Upper lobe of right lung (tissue), 1 donor: ENCODE measurements at regions not wholly inside any gene's neighbourhood (a gene's known extent, or its start where the extent isn't known, plus 50 kb on each side); places are given as distances from the start of the nearest gene placed in this dataset.

Experiments
- ATAC-seq: fragments of 200-7000 bp; cut with Tn5 transposase; one replicate; pipeline ENCODE4 v1.9.1; 2020; ENCODE audit warnings: mild to moderate bottlenecking, moderate library complexity
- DNase-seq: peaks from one replicate; pipeline ENCODE4 v3.0.0-alpha.2; 2020
- H3K27ac ChIP-seq: fragments of 200-600 bp; one replicate; pipeline ENCODE4 v1.8.0; 2022
- H3K27me3 ChIP-seq: fragments of 200-600 bp; one replicate; pipeline ENCODE4 v1.8.0; 2022; ENCODE audit warnings: mild to moderate bottlenecking
- H3K36me3 ChIP-seq: fragments of 200-600 bp; one replicate; pipeline ENCODE4 v1.8.0; 2022
- H3K4me1 ChIP-seq: fragments of 200-600 bp; one replicate; pipeline ENCODE4 v1.8.0; 2022
- H3K4me3 ChIP-seq: fragments of 200-600 bp; one replicate; pipeline ENCODE4 v1.8.0; 2022; ENCODE audit warnings: mild to moderate bottlenecking
- H3K9me3 ChIP-seq: fragments of 200-600 bp; one replicate; pipeline ENCODE4 v1.8.0; 2022
- intact Hi-C: fragments of 100-400 bp; cut with DNase I; formaldehyde crosslinking; loops from one replicate; pipeline ENCODE4 v1.11.0; 2022
- TF ChIP-seq, protein P1 (sequence below): fragments of 200-600 bp; IDR thresholded peaks from one replicate; pipeline ENCODE4 v1.8.0; 2022; ENCODE audit warnings: antibody characterized with exemption
- donor health status: DM: no; HTN: yes; CAD: no; lungs with severe emphysema.

- ATAC-seq: no peak
- H3K27ac ChIP-seq: no peak overlapping the region
- intact Hi-C loops: no loop called here
Observed at GRCh38 chr18:2459886-2460285, 111.4 kb downstream of the METTL4 start.

GRCh38 chr18:2466978-2467377, 104.3 kb downstream of the METTL4 start:
- no peaks in the 10 kb centered on the region for H3K27me3 ChIP-seq
- TF ChIP-seq, protein P1, sequence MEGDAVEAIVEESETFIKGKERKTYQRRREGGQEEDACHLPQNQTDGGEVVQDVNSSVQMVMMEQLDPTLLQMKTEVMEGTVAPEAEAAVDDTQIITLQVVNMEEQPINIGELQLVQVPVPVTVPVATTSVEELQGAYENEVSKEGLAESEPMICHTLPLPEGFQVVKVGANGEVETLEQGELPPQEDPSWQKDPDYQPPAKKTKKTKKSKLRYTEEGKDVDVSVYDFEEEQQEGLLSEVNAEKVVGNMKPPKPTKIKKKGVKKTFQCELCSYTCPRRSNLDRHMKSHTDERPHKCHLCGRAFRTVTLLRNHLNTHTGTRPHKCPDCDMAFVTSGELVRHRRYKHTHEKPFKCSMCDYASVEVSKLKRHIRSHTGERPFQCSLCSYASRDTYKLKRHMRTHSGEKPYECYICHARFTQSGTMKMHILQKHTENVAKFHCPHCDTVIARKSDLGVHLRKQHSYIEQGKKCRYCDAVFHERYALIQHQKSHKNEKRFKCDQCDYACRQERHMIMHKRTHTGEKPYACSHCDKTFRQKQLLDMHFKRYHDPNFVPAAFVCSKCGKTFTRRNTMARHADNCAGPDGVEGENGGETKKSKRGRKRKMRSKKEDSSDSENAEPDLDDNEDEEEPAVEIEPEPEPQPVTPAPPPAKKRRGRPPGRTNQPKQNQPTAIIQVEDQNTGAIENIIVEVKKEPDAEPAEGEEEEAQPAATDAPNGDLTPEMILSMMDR: no peak
- DNase-seq: no peak
- no peaks in the 10 kb centered on the region for H3K4me1 ChIP-seq
- H3K9me3 ChIP-seq: no peaks in the 10 kb centered on the region
- no peaks in the 10 kb centered on the region for H3K36me3 ChIP-seq
- intact Hi-C loops: no loop called here
- H3K27ac ChIP-seq: no peak overlapping the region
- ATAC-seq: no peak
- H3K4me3 ChIP-seq: no peak overlapping the region

More at GRCh38 chr18:2459886-2460285, 111.4 kb downstream of the METTL4 start:
- no peaks in the 10 kb centered on the region for H3K4me1 ChIP-seq
- no peaks in the 10 kb centered on the region for H3K36me3 ChIP-seq
- no peaks in the 10 kb centered on the region for H3K9me3 ChIP-seq
- no peak for DNase-seq
- H3K27me3 ChIP-seq: no peaks in the 10 kb centered on the region
- TF ChIP-seq, protein P1: no peak
- no peak overlapping the region for H3K4me3 ChIP-seq

DNA sequence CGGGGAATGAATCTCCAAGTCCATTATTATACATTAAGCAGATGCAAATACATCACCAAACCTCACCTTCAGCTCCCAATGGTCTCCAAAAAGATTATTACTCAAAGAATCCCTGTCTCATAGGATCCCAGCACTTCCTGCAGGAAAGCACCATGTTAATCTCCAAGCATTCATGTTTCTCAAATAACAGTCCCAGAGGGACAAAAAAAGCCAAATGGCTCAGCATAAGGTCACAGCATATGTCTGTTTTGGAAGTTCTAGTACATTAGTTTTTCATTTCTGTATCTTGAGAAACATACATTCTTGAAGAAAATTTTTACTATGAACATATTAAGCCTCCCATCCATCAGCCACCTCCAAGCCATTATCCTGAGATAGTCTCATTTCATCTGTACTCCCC, 103.3 kb downstream of the METTL4 start:
- no peaks in the 10 kb centered on the region for H3K4me1 ChIP-seq
- no peaks in the 10 kb centered on the region for H3K9me3 ChIP-seq
- DNase-seq (no peak), ATAC-seq (no peak)
- no peaks in the 10 kb centered on the region for H3K27me3 ChIP-seq
- no peaks in the 10 kb centered on the region for H3K36me3 ChIP-seq
- intact Hi-C loops: no loop called here
- TF ChIP-seq, protein P1: no peak
- no peak overlapping the region for H3K4me3 ChIP-seq
- no peak overlapping the region for H3K27ac ChIP-seq

- no peak for ATAC-seq
- TF ChIP-seq, protein P1: no peak
Observed at GRCh38 chr18:2471523-2471922, 99.8 kb downstream of the METTL4 start.

GRCh38 chr18:2478662-2479061, 92.6 kb downstream of the METTL4 start:
- Histone ChIP-seq H3K9me3 (no peaks in the 10 kb centered on the region), H3K4me3 (no peak overlapping the region), H3K27me3 (no peaks in the 10 kb centered on the region), H3K36me3 (no peaks in the 10 kb centered on the region), H3K4me1 (no peaks in the 10 kb centered on the region), H3K27ac (no peak overlapping the region)
- ATAC-seq (no peak), DNase-seq (no peak)
- intact Hi-C loops: no loop called here
- TF ChIP-seq, protein P1: no peak

More at GRCh38 chr18:2471523-2471922, 99.8 kb downstream of the METTL4 start:
- H3K36me3 ChIP-seq: no peaks in the 10 kb centered on the region
- H3K27me3 ChIP-seq: no peaks in the 10 kb centered on the region
- intact Hi-C loops: no loop called here
- no peak for DNase-seq
- no peaks in the 10 kb centered on the region for H3K9me3 ChIP-seq
- no peaks in the 10 kb centered on the region for H3K4me1 ChIP-seq
- no peak overlapping the region for H3K27ac ChIP-seq
- no peak overlapping the region for H3K4me3 ChIP-seq

GRCh38 chr18:2480536-2480935, 90.8 kb downstream of the METTL4 start:
- TF ChIP-seq, protein P1: no peak
- no peak for ATAC-seq
- no peak for DNase-seq
- Histone ChIP-seq H3K4me1 (no peaks in the 10 kb centered on the region), H3K27ac (no peak overlapping the region), H3K27me3 (no peaks in the 10 kb centered on the region), H3K9me3 (no peaks in the 10 kb centered on the region), H3K4me3 (no peak overlapping the region), H3K36me3 (no peaks in the 10 kb centered on the region)
- intact Hi-C loops: no loop called here
